HFFc6 (cell line): ENCODE measurements at regions not wholly inside any gene's neighbourhood (a gene's known extent, or its start where the extent isn't known, plus 50 kb on each side); places are given as distances from the start of the nearest gene placed in this dataset.

ENCODE experiments used
- DNase-seq: peaks from one replicate; pipeline ENCODE4 v3.0.0-alpha.2; 2018
- H3K27ac Mint-ChIP-seq: 2 replicates; pipeline ENCODE4 v1.8.0; 2020; ENCODE audit warnings: mild to moderate bottlenecking, mixed read lengths
- H3K27me3 Mint-ChIP-seq: 2 replicates; pipeline ENCODE4 v1.8.0; 2021; ENCODE audit warnings: mild to moderate bottlenecking, moderate library complexity, mixed read lengths; ENCODE audit not compliant: insufficient read depth
- H3K36me3 Mint-ChIP-seq: 2 replicates; pipeline ENCODE4 v1.8.0; 2021; ENCODE audit warnings: low read depth, mixed read lengths
- H3K4me1 Mint-ChIP-seq: 2 replicates; pipeline ENCODE4 v1.8.0; 2020; ENCODE audit warnings: low read depth, mixed read lengths
- H3K4me3 Mint-ChIP-seq: 2 replicates; pipeline ENCODE4 v1.8.0; 2020; ENCODE audit warnings: mild to moderate bottlenecking, moderate library complexity, mixed read lengths
- H3K9me3 Mint-ChIP-seq: 2 replicates; pipeline ENCODE4 v1.8.0; 2020; ENCODE audit warnings: mild to moderate bottlenecking, mixed read lengths
- TF ChIP-seq, protein P1 (sequence below): fragments of 200-600 bp; sonication (generic); IDR thresholded peaks from 2 replicates; pipeline ENCODE4 v1.5.0; 2021; ENCODE audit warnings: antibody characterized with exemption, mild to moderate bottlenecking

DNA sequence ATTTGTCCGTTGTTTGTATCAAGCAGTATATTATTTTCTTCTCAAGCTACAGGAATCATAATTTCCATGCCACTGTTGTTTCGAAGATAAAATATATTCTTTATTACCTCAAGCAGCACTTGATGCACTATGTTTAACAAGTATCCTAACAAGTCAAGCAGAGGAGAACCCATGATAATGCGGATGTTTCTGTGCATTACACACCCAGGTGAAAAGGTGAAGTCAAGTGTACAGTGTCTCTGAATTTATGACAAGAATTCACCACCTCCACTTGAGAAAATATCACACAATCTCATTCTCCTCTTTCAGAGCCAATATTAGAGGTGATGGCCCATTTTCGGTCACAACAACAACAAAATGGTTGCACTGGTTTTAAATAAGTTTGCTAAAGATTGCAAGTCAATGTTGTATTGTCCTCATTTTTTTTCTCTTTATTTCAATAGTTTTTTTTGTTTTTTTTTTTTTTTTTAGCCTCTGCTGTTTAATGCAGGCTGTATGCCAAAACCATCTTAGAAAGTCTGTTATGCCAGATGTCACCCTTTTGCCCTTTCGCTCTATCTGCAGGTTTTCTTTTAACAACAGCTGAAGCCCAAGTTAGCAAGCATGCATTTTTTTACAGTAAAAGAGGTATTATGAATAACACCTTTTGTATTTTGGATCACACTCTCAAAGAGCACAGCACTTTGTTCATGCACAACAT lies 568.7 kb upstream of the LRRN3 start:
- DNase-seq, result no peak
- TF ChIP-seq, protein P1, sequence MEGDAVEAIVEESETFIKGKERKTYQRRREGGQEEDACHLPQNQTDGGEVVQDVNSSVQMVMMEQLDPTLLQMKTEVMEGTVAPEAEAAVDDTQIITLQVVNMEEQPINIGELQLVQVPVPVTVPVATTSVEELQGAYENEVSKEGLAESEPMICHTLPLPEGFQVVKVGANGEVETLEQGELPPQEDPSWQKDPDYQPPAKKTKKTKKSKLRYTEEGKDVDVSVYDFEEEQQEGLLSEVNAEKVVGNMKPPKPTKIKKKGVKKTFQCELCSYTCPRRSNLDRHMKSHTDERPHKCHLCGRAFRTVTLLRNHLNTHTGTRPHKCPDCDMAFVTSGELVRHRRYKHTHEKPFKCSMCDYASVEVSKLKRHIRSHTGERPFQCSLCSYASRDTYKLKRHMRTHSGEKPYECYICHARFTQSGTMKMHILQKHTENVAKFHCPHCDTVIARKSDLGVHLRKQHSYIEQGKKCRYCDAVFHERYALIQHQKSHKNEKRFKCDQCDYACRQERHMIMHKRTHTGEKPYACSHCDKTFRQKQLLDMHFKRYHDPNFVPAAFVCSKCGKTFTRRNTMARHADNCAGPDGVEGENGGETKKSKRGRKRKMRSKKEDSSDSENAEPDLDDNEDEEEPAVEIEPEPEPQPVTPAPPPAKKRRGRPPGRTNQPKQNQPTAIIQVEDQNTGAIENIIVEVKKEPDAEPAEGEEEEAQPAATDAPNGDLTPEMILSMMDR, result no peak
- H3K27ac Mint-ChIP-seq, result no peak overlapping the region
- 0 out of 2 replicates have a peak, but pooled peaks cover 4% of the 10 kb centered on the region for H3K9me3 Mint-ChIP-seq
- H3K36me3 Mint-ChIP-seq, result peaks cover 29% of the 10 kb centered on the region
- peaks cover 6% of the 10 kb centered on the region; the same call in 1 of the 2 replicates for H3K4me1 Mint-ChIP-seq
- H3K27me3 Mint-ChIP-seq, result no peaks in the 10 kb centered on the region
- H3K4me3 Mint-ChIP-seq, result no peak overlapping the region

GRCh38 chr7:110522761-110523200 lies 568.1 kb upstream of the LRRN3 start:
- no peak for DNase-seq
- TF ChIP-seq, protein P1, result no peak
- H3K9me3 Mint-ChIP-seq, result 0 out of 2 replicates have a peak, but pooled peaks cover 4% of the 10 kb centered on the region
- H3K4me1 Mint-ChIP-seq, result peaks cover 6% of the 10 kb centered on the region; the same call in 1 of the 2 replicates
- H3K36me3 Mint-ChIP-seq, result peaks cover 32% of the 10 kb centered on the region
- no peak overlapping the region for H3K27ac Mint-ChIP-seq
- no peaks in the 10 kb centered on the region for H3K27me3 Mint-ChIP-seq
- no peak overlapping the region for H3K4me3 Mint-ChIP-seq

DNA sequence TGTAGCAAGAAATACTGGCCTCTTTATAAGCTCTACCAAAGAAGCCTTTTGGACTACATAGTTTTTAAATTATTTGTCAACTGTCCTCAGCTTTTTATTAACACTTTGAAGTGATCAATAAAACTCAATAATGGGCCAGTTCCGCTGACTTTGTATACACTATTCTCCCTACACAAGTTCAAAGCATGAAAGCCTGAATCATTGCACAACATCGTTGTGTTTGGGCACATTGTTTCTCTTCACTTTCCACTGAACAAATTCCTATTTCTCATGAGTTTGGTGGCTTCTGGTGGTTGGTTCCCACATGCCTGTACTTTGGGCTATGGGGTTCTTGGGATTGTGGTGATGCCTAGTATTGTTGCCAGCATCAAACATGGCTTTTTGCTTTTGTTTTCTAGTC lies 561.8 kb upstream of the LRRN3 start:
- no peak for DNase-seq
- Mint-ChIP-seq H3K4me1 (peaks cover 35% of the 10 kb centered on the region), H3K27ac (no peak overlapping the region), H3K36me3 (peaks cover 51% of the 10 kb centered on the region), H3K4me3 (no peak overlapping the region), H3K27me3 (peaks cover 2% of the 10 kb centered on the region), H3K9me3 (no peaks in the 10 kb centered on the region)
- TF ChIP-seq, protein P1, result no peak

DNA sequence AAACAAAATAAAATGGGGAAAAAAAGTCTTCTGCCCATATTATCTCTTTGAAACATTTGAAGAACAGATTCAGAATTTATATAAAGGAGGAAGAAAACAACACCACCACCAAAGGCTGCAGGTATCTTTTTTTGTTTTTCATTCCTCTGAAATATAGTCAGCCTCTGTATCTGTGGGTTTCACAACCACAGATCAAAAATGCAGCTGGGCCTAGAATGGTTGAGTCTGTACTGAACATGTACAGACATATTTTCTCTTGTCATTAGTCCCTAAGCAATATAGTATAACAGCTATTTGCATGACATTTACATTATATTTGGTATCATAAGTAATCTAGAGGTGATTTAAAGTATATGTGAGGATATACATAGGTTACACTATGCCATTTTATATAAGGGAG lies 559.7 kb upstream of the LRRN3 start:
- no peak overlapping the region for H3K4me3 Mint-ChIP-seq
- peaks cover 37% of the 10 kb centered on the region for H3K36me3 Mint-ChIP-seq
- H3K9me3 Mint-ChIP-seq, result no peaks in the 10 kb centered on the region
- H3K27me3 Mint-ChIP-seq, result peaks cover 3% of the 10 kb centered on the region
- TF ChIP-seq, protein P1, result no peak
- no peak for DNase-seq
- H3K27ac Mint-ChIP-seq, result peak overlapping the region; percentile 12; the same call in 1 of the 2 replicates
- peaks cover 48% of the 10 kb centered on the region for H3K4me1 Mint-ChIP-seq

GRCh38 chr7:110534241-110534931 lies 556.5 kb upstream of the LRRN3 start:
- Mint-ChIP-seq H3K27me3 (peaks cover 3% of the 10 kb centered on the region), H3K4me1 (peaks cover 78% of the 10 kb centered on the region), H3K27ac (peak overlapping the region; percentile 95), H3K9me3 (no peaks in the 10 kb centered on the region), H3K4me3 (peak overlapping the region; percentile 77), H3K36me3 (peaks cover 41% of the 10 kb centered on the region)
- TF ChIP-seq, protein P1, result peak; percentile 43
- peak; percentile 73 for DNase-seq
